Activated CD4-positive, alpha-beta T cell treated with anti-CD3 and anti-CD28 coated beads, Interleukin-2, Interleukin-6, amounts not matched to agents 100 ng/mL and 50 ng/mL, durations not matched to agents 16 hours and 8 hours (primary cell): ENCODE measurements at regions not wholly inside any gene's neighbourhood (a gene's known extent, or its start where the extent isn't known, plus 50 kb on each side); places are given as distances from the start of the nearest gene placed in this dataset.

ENCODE experiments used
- DNase-seq: peaks from one replicate; pipeline ENCODE4 v3.0.0-alpha.2; 2020

DNA sequence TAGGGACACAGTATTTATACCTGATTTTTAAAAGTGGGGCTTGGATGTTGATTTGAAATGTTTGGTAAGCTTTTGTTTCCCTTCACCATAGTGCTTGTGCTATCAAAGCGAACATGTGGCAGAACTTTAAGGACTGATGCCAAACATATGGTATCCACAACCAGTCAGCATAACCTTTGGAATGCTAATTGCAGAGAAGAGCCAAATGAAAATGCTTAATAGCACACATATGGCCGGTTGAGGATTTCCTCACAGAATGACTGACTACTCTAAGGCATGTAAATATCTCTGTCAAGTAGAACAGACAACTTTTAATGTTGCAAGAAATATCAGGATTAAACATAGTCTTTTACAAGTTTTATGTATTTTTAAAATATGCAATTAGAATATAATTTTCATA is 120.9 kb upstream of the COL3A1 start:
- no peak for DNase-seq

DNA sequence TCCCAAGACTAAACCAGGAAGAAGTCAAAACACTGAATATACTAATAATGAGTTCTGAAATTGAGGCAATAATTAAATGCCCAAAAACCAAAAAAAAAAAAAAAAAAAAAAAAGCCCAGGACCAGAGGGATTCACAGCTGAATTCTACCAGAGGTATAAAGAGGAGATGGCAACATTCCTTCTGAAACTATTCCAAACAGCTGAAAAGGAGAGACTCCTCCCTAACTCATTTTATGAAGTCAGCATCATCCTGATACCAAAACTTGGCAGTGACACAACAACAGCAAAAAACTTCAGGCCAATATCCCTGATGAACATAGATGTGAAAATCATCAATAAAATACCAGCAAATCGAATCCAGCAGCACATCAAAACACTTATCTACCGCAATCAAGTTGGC is 108.5 kb upstream of the COL3A1 start:
- no peak for DNase-seq

DNA sequence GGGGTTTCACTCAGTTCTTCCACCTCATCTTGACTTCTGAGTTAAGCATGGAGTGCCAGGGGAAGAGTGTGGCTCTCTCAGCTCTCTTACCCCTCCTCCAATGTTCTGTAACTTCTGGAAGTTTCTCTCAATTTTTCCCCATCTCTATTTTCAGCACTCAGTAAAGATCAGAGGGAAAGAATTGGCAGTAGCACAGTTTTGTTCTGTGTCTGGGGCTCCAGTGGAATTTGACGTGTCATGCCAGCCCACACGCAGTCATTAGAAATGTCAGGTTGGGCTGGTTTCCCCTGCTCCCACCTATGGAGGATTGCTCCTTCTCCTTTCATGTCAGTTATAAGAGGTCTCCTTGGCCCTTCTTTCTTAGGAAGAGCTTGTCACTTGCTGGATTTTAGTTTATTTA is 104.6 kb upstream of the COL3A1 start:
- no peak for DNase-seq

DNA sequence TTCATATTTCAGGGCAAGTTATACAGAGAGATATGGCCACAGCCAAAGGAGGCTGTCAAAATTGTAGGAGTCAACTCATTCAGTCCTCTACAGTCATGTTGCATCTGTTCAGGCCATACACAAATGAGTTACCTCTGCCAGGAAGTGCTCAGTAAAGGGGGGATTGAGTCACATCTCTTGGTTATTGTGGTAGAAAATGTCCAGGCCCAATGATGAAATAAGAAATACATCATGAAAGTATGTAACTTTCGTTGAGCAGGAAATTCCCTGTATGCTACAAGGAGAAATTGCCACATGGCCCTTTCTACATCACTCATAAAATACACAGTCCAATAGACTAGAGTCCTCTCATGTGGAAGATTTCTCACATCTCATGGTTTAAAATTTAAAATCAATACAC is 103.9 kb upstream of the COL3A1 start:
- peak; percentile 44 for DNase-seq

DNA sequence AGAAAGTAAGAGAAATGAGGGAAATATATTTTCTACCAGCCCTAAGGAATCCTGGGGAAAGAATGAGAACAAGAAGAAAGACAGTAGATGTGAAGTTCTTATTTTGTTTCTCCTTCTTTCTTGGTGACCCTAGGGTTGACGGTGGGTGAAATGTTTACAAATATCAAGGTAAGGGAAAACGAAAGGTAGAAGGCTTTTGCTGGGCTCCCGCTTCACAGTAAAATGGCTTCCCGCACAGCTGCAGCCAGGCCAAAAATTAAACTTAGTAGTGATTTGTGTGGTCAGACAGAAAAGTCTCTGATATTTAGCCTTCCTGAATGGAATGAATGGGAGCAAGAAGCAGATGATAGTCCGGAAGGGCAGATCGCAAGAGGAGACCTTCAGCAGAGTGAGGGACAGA is 99.1 kb upstream of the COL3A1 start:
- no peak for DNase-seq

DNA sequence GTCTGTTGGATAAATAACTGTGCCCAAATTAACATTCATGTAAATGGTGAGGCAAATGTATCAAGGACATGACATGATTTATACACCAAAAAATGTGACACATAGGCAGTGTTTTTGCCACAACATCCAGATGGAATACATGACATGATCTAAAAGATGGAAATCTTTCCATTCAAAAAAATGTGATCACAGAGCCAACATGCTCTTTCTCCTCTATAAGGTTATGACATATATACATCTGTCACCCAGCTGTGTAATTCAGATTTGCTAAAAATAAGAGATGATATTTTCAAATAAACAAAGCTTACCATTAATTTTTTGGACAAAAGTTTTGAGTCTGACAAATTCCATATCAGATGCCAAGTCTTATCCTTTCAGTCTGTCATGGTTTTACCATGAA is 95.5 kb upstream of the COL3A1 start:
- DNase-seq, result no peak

DNA sequence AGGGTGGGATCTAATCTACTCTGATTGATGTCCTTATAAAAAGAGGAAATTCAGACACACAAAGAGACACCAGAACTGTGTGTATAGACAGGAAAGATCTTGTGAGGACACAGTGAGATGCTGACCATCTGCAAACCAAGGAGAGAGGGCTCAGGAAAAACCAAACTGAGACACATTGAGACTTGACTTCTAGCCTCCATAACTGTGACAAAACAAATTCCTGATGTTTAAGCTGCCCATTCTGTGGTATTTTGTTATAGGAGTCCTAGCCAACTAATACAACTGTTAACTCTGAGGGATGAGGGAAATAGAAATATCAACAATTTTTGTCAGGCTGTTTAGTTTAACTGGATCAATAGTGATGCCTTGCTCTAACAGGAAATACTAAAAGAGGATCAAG is 93.4 kb upstream of the COL3A1 start:
- no peak for DNase-seq

DNA sequence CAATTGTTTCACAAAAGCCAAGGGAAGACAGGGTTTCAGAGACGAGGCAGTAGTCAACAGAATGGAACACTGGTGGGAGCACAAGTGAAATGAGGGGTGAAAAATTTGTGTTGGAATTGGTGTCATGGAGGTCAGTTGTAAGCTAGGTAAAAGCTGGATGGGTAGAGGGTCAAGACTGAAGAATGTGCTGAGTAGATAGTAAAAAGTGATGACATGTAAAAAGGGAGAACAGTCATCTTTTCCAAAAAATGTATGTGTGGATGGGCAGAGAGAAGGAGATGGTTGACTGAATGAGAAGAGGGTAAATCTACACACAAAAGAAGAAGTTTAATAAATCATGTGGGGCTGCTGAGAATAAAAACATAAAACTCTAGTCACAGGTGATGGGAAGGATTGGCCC is 92.7 kb upstream of the COL3A1 start:
- no peak for DNase-seq

DNA sequence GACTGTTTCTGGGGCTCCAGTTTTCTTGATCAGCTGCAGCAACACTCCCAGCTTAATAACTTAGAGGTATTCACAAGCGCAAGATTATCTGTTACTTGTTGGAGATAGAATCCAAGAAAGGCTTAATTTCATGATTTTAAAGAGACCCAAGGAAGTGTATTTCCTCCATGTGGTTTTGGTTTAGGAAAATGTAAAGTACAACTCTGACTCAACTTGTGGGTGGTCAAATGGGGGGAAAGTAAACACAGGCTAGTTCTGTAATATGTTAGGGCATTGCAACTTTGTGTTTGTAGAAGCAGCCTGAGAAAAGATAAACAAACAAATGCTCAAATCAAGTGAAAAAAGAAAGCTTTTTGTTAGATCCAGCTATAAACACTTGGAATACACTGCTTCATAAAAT is 90.1 kb upstream of the COL3A1 start:
- no peak for DNase-seq

DNA sequence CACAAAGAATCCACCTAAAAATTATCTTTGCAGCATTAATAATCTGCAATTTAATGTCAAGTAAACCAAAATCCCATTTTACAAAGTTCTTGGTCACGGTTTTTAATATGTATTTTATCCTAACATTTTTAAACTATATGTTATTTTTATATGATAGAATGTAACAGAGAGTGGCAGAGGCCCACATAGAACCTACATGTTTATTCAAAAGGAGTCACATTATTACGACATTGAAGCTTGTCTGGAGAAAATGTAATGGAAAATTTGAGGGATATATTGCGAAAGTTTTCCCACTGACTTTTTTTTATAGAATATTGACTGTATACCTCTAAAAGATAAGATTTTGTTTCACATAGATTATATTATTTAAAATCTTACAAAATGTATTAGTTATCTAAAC is 89.7 kb upstream of the COL3A1 start:
- DNase-seq, result no peak

DNA sequence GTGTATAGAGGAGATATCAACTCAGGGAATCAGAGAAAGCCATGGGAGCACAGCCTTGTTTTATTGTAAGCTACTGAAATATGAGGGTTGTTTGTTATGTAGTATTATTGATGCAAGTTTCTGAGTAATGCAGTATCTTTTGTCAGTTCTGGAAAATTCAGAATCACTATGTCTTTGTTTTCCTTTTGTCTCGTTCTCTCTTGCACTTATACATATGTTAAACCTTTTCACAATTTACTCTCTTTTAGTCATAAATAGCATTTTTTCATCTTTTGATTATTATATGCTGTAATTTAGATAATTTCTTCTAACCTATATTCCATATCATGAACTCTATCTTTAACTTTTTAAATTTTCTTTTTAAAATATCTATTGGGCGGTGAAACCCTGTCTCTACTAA is 85.0 kb upstream of the COL3A1 start:
- DNase-seq, result no peak

DNA sequence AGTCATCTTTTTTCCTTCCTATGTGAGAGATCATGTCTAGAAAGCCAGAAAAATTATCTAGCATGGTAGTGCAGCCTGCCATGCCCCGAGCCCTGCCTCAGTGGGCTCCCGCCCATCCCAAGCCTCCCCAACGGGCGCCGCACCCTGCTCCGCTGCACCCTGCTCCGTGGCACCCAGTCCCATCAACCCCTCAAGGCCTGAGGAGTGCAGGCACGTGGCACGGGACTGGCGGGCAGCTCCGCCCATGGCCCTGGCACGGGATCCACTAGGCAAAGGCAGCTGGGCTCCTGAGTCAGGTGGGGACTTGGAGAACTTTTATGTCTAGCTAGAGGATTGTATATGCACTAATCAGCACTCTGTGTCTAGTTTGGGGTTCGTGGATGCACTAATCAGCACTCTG is 83.4 kb upstream of the COL3A1 start:
- no peak for DNase-seq

DNA sequence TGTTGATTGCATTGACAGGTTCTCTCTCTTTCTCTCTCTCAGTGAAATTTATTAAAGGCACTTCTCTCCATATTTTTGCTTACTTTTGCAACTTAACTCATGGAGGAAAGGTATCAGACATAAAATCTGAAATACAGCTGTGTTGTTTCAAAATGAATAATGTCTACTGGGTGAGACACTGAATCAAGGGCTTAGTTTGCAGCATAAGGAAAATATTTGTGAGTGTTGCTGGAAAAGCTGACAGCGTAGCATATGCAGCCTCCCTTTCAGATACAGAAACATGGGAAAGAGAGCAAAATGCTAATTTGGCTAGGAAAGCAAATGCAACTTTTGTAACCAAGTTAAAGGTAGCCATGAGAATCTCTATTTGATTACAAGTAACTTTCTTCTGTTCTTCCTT is 81.5 kb upstream of the COL3A1 start:
- DNase-seq, result no peak

DNA sequence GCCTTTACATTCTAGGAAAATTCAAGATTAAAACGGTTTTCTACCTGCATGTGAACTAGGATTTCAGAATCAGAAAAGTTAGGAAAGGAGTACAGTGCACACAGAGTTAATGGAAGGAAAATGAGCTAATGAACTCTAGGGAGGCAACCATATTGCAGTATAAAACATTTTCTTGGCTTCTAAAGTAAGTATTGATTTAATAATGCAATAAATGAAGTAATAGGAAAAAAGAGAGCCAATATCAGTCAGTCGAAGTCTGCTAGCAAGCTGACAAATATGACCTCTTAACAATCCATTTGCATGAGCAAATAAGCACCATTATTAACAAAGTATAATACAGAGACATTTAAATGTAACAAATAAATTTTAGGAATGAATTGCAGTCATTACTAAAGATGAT is 80.2 kb upstream of the COL3A1 start:
- DNase-seq, result no peak

DNA sequence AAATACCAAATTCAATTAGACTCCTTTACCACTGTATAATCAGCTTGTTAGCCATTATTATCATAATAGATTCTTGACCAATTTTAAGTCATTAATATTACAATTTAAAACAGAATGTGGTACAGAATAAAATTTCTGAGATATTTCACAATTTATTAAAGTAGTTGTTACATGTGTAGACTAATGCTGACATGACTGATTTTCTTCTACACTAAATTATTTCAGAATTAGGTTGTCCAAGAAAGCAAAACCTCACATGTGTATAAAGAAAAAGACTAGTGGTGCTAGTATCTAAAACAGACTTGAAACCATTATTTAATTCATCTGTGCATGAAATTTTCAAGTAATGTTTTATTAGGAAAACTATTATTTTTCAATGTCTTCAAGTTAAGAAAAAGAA is 79.2 kb upstream of the COL3A1 start:
- no peak for DNase-seq

DNA sequence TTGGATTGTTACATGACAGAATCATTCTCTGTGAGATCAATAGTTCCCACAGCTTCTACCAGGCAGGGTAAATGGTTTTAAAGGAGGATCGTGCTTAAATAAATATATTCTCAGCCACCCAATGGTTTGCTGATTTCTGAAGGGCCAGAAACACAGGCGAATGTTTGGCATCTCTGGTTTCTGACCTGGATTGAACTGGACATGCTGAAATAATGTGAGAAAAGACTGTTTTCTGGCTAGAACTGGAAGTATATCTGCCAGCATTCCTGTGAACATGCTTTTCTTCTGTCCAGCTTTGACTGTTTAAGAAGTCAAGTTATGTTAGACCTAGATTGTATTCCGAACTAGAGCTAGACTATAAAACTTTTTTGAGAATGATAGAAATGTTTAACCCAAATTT is 77.1 kb upstream of the COL3A1 start:
- no peak for DNase-seq

DNA sequence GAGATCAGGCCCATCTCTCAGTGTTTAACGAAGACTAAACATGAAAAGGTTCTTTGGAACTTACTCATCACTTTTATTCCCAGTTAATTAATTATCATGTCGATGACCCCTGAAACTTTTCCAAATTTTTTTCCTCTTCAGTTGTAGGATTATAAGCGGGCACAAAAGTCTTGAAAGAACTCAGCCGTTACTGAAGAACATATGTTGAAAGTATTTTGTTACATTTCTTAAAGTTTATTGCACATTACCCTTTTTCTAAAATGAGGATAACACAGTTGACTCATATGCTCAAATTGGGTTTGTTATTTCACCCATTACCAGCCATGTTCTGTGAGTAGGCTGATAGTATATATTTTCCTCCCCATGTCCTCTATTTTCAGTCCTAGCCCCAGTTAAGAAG is 75.9 kb upstream of the COL3A1 start:
- DNase-seq, result no peak

DNA sequence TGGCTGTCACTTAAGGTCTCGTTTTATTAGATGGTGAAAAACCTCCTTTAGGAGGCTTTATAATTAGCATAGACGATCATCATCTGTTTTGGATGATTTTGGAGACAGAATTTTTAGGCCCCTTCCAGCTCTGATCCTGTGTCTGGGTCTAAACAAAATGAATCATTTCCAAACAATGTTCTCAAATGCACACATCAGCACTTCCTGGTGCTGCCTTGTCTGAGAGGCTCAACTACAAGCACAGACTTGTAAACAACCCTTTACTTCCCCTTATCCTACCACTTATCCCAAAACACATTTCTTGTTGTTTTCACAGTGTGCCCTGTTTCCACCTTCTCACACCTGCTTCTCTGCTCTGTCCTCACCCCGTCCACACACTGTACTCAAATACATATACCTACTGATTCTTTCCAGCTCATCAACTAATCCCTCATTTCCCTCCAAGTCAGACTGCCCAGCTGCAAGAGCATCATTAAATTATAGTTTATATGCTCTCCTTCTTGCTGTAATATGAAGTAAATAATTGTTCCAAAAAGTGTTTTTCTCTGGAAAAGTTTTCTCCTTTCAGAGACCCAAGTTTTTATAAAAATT is 71.2 kb upstream of the COL3A1 start:
- DNase-seq, result no peak

DNA sequence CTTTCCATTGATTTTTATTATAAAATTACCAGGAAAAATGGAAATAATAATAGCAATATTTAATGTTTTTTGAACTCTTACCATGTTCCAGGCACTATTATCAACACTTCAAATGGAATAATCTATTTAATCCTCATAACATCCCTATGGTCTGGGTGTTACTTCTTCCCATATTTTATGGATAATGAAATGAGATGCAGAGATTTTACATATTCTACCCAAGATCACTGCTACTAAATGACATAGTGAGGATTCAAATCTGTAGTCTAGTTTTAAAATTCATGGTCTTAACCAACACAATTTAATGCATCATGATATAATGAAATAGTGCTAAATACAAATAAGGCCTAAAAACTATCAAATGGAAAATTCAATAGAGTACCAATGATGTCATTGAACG is 70.4 kb upstream of the COL3A1 start:
- DNase-seq, result no peak

DNA sequence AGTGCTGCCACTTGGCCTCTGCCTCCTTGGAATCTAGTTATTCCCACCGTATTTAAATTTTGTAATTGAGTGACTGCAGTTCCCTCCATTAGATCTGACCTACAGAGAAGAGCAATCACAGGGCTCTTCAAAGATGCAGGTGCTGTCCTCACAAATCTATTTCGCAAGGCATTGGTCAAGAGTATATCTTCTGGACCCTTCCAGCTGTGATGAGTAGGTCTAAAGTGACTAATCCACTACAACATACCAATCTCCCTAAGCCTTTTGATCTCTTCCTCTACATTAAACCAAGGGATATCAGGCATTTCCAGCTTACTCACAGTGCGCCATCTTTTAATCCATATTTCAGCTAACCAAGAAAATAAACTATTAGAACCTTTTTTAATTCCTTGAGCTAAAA is 65.1 kb upstream of the COL3A1 start:
- DNase-seq, result no peak

DNA sequence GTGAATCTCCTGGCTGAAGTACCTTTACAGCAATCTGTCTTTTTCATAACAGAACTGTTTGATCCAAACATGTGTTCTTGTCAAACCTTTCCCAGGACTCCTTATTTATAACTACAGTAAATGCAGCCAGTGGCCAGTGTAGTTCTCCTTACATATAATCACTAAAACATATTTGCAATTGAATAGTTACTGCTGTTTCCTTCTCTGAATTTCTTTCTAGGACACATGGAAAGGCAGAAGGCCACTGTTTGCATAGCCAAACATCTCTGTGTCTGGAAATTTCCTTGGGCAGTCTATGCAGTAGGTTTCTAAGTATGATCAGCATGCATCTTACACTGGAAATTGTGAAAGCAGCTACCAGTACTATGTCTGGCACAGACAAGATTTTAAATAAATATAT is 57.4 kb upstream of the COL3A1 start:
- no peak for DNase-seq

DNA sequence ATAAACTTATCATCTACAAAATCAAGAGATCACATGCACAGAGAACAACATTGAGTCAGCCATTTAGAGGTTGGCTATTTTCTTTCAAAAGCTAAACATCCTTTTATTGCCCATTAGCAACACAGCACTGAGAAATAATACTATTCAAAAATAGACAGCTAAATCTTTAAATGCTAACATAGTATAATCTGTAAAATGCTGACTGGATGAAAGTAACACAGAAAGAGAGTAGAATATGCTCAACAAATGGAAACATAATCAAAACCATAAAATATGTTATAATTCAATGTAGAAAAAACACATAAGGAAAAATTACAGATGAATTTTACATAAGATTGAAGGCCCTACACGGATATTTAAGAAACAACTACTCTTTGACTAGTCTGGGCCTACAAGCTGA is 56.5 kb upstream of the COL3A1 start:
- no peak for DNase-seq

DNA sequence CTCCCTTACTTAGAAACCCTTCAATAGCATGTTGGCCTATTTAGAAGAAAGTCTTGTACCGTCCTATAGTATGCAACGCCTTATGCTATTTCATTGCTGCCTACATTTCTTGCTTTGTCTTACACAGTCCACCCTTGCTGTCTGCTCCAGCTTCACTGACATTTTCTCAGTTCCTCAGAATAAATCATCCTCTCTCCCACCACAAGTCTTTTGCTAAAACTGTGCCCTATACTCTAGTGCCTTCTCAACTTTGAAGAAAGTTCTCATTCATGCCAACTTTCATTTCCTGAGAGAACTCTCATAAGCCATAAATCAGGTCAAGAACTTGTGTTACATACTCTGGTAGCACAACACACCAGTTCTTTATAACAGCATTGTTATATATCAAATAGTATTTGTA is 54.3 kb upstream of the COL3A1 start:
- DNase-seq, result no peak

DNA sequence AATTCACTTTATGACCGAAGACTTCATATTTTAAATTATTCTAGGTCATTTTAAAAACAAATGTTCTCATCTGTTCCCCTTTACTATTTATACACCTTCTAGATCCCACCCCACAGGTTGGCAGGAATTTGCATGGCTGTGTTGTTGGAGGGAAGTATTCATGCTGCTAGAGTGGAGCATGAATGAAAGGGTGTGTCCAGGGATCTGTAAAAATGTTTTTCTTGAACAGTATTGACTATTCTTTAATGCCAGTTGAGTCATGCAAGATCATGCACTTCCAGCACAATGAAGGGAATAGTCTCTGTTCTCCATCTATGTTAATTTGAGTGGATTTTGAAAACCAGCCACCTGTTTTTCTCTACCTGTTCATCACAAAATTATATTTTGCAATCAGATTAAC is 52.0 kb upstream of the COL3A1 start:
- DNase-seq, result no peak
